GM12872 (cell line): ENCODE measurements at regions not wholly inside any gene's neighbourhood (a gene's known extent, or its start where the extent isn't known, plus 50 kb on each side); places are given as distances from the start of the nearest gene placed in this dataset.

Experiments
- TF ChIP-seq, protein P1 (sequence below): IDR thresholded peaks from 3 replicates; pipeline ENCODE4 v1.5.1; 2011; ENCODE audit warnings: low read depth, mild to moderate bottlenecking, low read length, moderate library complexity; ENCODE audit not compliant: insufficient read depth

GRCh38 chr14:38856798-38857197 lies 246.2 kb downstream of the SEC23A start:
- TF ChIP-seq, protein P1, sequence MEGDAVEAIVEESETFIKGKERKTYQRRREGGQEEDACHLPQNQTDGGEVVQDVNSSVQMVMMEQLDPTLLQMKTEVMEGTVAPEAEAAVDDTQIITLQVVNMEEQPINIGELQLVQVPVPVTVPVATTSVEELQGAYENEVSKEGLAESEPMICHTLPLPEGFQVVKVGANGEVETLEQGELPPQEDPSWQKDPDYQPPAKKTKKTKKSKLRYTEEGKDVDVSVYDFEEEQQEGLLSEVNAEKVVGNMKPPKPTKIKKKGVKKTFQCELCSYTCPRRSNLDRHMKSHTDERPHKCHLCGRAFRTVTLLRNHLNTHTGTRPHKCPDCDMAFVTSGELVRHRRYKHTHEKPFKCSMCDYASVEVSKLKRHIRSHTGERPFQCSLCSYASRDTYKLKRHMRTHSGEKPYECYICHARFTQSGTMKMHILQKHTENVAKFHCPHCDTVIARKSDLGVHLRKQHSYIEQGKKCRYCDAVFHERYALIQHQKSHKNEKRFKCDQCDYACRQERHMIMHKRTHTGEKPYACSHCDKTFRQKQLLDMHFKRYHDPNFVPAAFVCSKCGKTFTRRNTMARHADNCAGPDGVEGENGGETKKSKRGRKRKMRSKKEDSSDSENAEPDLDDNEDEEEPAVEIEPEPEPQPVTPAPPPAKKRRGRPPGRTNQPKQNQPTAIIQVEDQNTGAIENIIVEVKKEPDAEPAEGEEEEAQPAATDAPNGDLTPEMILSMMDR = no peak

DNA sequence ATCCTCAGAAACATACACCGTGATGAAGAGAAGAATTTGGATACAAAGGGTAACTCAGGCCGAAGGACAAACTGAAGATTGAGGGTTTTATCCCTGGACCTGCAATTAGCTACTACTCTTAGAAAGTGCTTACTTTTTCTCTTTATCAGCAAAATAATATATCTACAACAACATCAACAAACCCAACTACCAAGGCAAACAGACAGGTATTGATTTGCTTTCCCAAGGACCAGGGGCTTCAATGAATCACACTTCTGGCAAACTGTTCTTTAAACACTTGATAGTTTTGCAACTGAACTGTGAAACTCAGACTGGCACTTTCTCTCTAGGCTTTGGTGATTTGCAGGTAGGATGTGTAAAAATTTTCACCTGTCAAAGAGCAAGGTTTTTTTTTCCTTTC lies 247.5 kb downstream of the SEC23A start:
- TF ChIP-seq, protein P1 = no peak

DNA sequence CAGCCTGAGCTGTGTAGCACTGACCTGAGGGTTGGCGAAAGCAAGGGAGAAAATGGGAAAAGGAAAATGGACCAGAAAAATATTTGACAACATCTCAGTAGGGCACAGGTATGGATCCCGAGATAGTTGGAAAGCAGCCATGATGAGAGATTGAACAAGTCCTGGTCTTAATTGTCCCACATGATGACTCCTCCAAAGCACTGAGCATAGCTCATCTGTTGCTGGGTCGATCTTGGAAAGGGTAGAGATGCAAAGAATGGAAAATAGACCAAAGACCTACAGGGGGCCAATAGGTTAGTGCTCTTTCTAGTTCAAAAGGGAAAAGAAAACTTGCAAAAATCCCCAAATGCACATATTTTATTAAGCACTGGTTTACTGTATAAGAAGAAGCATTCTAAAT lies 251.9 kb downstream of the SEC23A start:
- TF ChIP-seq, protein P1 = no peak

- TF ChIP-seq, protein P1 = no peak
Observed at GRCh38 chr14:38850664-38851063, 252.4 kb downstream of the SEC23A start.

- TF ChIP-seq, protein P1 = no peak
Observed at GRCh38 chr14:38848243-38848935, 254.6 kb downstream of the SEC23A start.

DNA sequence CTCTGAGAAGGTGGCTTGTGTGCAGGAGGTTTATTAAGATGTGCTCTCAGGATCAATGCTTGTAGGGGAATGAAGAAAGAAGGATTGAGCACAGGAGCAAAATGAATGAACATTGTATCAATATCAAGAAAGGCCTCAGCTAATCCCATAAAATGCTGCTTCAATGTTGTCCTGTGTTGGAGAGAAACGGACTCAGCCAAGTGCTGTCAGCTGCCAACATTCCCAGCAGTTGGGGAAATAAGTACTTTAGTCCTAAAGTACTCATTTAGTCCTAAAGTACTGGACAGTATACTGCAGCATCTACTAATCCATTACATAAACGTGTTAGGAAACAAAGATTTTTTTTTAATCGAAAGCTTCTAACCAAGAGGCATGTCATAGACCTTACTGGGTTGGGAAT lies 255.9 kb downstream of the SEC23A start:
- TF ChIP-seq, protein P1 = no peak

- TF ChIP-seq, protein P1 = no peak
Observed at GRCh38 chr14:38839694-38840365, 263.2 kb downstream of the SEC23A start.
